Progenitor cell of endocrine pancreas (in vitro differentiated cells): ENCODE measurements at regions not wholly inside any gene's neighbourhood (a gene's known extent, or its start where the extent isn't known, plus 50 kb on each side); places are given as distances from the start of the nearest gene placed in this dataset.

Experiments
- DNase-seq: peaks from one replicate; pipeline ENCODE4 v3.0.0; 2021; ENCODE audit warnings: low spot score; ENCODE audit not compliant: unreplicated experiment
- H3K27ac Mint-ChIP-seq: 2 replicates; pipeline ENCODE4 v1.8.0; 2021; ENCODE audit warnings: mild to moderate bottlenecking, moderate library complexity, mixed read lengths
- H3K27me3 Mint-ChIP-seq: 2 replicates; pipeline ENCODE4 v1.8.0; 2021; ENCODE audit warnings: mixed read lengths
- H3K36me3 Mint-ChIP-seq: 2 replicates; pipeline ENCODE4 v1.8.0; 2022; ENCODE audit warnings: mixed read lengths; ENCODE audit not compliant: insufficient read depth
- H3K4me1 Mint-ChIP-seq: 2 replicates; pipeline ENCODE4 v1.8.0; 2021; ENCODE audit warnings: low read depth, mixed read lengths
- H3K4me3 Mint-ChIP-seq: 2 replicates; pipeline ENCODE4 v1.8.0; 2021; ENCODE audit warnings: low read depth, mild to moderate bottlenecking, moderate library complexity, mixed read lengths
- H3K9me3 Mint-ChIP-seq: 2 replicates; pipeline ENCODE4 v1.8.0; 2021; ENCODE audit warnings: low read depth, mixed read lengths
- CTCF ChIP-seq: fragments of 200-600 bp; sonication (generic); IDR thresholded peaks from one replicate; pipeline ENCODE4 v1.5.0; 2021; ENCODE audit warnings: antibody characterized with exemption, mild to moderate bottlenecking; ENCODE audit not compliant: unreplicated experiment

- H3K4me1 Mint-ChIP-seq = no peaks in the 10 kb centered on the region
- no peaks in the 10 kb centered on the region for H3K9me3 Mint-ChIP-seq
- H3K4me3 Mint-ChIP-seq = no peak overlapping the region
- no peak overlapping the region for H3K27ac Mint-ChIP-seq
- no peak for TF ChIP-seq CTCF
- no peaks in the 10 kb centered on the region for H3K27me3 Mint-ChIP-seq
- no peak for DNase-seq
- no peaks in the 10 kb centered on the region for H3K36me3 Mint-ChIP-seq
Observed at GRCh38 chr3:109210501-109210900, 74.0 kb downstream of the C3orf85 start.

GRCh38 chr3:109211941-109212340 is 75.4 kb downstream of the C3orf85 start:
- no peak for DNase-seq
- Mint-ChIP-seq H3K36me3 (no peaks in the 10 kb centered on the region), H3K27ac (no peak overlapping the region), H3K4me1 (no peaks in the 10 kb centered on the region), H3K9me3 (no peaks in the 10 kb centered on the region), H3K27me3 (no peaks in the 10 kb centered on the region), H3K4me3 (no peak overlapping the region)
- TF ChIP-seq CTCF = no peak

GRCh38 chr3:109213321-109213720 is 76.8 kb downstream of the C3orf85 start:
- no peak for TF ChIP-seq CTCF
- H3K36me3 Mint-ChIP-seq = no peaks in the 10 kb centered on the region

GRCh38 chr3:109224333-109224732 is 87.8 kb downstream of the C3orf85 start:
- Mint-ChIP-seq H3K4me1 (no peaks in the 10 kb centered on the region), H3K27ac (no peak overlapping the region), H3K36me3 (no peaks in the 10 kb centered on the region), H3K4me3 (no peak overlapping the region), H3K27me3 (no peaks in the 10 kb centered on the region), H3K9me3 (peaks cover 9% of the 10 kb centered on the region)
- no peak for DNase-seq
- peak; percentile 17 for TF ChIP-seq CTCF

More at GRCh38 chr3:109213321-109213720, 76.8 kb downstream of the C3orf85 start:
- Mint-ChIP-seq H3K4me1 (no peaks in the 10 kb centered on the region), H3K4me3 (no peak overlapping the region), H3K27ac (no peak overlapping the region), H3K27me3 (no peaks in the 10 kb centered on the region), H3K9me3 (no peaks in the 10 kb centered on the region)
- no peak for DNase-seq

- DNase-seq = no peak
- no peak for TF ChIP-seq CTCF
- H3K4me1 Mint-ChIP-seq = no peaks in the 10 kb centered on the region
- H3K9me3 Mint-ChIP-seq = no peaks in the 10 kb centered on the region
- H3K4me3 Mint-ChIP-seq = no peak overlapping the region
- no peak overlapping the region for H3K27ac Mint-ChIP-seq
- H3K36me3 Mint-ChIP-seq = no peaks in the 10 kb centered on the region
- no peaks in the 10 kb centered on the region for H3K27me3 Mint-ChIP-seq
Observed at GRCh38 chr3:109225516-109225915, 89.0 kb downstream of the C3orf85 start.
